Astrocyte of the spinal cord (primary cell): ENCODE measurements at regions not wholly inside any gene's neighbourhood (a gene's known extent, or its start where the extent isn't known, plus 50 kb on each side); places are given as distances from the start of the nearest gene placed in this dataset.

Experiments used
- DNase-seq: peaks from one replicate; pipeline ENCODE4 v3.0.0; 2011; ENCODE audit warnings: low read depth, low spot score
- H3K4me3 ChIP-seq: 2 replicates; pipeline ENCODE4 v1.5.1; 2011; ENCODE audit warnings: low read depth, mild to moderate bottlenecking, low read length, moderate library complexity
- in situ Hi-C: cut with HindIII; loops from 2 replicates; pipeline ENCODE4 v1.10.0; 2017; ENCODE audit warnings: low sequenced_read_pairs
- TF ChIP-seq, protein P1 (sequence below): IDR thresholded peaks from 2 replicates; pipeline ENCODE4 v1.5.1; 2012; ENCODE audit warnings: low read depth, mild to moderate bottlenecking, low read length, inconsistent platforms

DNA sequence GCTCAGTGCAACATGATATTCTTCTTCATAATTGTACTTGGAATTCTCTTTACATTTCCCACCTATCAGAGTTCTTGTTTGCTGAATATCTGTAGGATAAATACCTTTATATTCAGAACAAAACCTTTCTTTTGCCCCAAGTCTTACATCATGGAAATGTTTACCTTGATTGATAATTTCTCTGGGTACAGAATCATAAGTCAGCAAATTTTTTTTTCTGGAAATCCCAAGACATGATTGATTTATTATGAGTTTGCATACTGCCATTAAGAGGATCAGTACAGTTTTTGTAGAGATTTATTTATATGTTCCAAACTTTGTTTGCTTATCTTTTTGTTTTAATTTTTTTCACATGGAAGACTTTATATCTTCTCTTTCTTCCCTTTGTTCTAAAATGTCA lies 699.8 kb upstream of the KIF2B start:
- TF ChIP-seq, protein P1, sequence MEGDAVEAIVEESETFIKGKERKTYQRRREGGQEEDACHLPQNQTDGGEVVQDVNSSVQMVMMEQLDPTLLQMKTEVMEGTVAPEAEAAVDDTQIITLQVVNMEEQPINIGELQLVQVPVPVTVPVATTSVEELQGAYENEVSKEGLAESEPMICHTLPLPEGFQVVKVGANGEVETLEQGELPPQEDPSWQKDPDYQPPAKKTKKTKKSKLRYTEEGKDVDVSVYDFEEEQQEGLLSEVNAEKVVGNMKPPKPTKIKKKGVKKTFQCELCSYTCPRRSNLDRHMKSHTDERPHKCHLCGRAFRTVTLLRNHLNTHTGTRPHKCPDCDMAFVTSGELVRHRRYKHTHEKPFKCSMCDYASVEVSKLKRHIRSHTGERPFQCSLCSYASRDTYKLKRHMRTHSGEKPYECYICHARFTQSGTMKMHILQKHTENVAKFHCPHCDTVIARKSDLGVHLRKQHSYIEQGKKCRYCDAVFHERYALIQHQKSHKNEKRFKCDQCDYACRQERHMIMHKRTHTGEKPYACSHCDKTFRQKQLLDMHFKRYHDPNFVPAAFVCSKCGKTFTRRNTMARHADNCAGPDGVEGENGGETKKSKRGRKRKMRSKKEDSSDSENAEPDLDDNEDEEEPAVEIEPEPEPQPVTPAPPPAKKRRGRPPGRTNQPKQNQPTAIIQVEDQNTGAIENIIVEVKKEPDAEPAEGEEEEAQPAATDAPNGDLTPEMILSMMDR, result no peak
- in situ Hi-C loops, result no loop called here
- no peak for DNase-seq
- no peak overlapping the region for H3K4me3 ChIP-seq

DNA sequence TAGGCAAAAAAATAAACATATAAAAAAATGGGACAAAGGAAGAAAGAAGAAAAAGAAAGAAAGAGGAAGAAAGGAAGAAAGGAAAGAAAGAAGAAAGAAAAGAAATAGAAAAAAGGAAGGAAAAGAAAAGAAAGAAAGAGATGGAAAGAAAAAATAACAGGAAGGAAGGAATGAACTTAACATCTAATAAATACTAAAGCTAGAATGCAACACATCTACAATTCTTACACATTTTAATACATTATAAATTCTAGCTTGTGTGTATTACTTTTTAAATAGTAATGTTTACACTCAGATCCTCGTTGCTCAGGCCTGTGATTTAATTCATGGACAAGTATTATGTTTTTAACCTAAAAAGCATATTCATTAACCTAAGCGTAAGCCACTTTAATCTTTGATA lies 703.0 kb upstream of the KIF2B start:
- no peak for DNase-seq
- TF ChIP-seq, protein P1, result no peak
- in situ Hi-C loops, result no loop called here
- H3K4me3 ChIP-seq, result no peak overlapping the region

DNA sequence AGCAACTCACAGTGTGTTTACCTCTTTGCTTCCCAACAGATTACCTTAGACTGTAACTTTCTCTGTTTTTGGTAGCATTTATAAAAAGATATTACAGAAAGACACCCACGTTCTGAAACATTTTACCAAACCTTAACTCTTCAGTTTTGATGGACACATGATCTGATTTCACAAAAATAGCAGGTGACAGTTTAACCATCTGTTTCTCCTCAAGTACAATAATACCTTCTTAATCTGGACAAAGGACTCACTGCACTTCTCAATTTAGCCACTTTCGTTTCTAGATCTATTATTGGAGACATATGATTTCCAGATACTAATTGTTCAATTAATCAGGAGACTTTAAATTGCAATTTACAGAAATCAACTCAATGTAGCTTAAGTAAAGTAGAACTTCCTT lies 703.8 kb upstream of the KIF2B start:
- TF ChIP-seq, protein P1, result no peak
- H3K4me3 ChIP-seq, result no peak overlapping the region
- in situ Hi-C loops, result no loop called here
- no peak for DNase-seq

DNA sequence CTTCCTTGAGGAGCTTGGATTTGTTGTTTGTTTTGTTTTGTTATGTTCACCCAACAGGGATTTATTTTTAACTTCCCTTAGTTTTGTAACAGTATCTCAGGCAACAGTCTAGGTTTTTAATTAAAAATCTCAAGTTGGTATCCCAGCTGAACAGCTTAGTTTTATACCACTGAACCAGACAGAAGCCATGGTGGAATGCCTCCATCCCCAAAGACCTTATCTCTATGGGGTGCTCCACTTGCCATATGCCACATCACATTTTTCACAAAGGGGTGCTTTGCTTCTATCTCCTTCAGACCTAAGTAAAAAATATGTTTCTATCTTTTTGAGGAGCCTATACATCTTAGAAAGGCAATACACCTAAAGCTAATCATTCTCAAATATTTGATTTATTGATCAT lies 715.8 kb upstream of the KIF2B start:
- H3K4me3 ChIP-seq, result no peak overlapping the region
- TF ChIP-seq, protein P1, result no peak
- no peak for DNase-seq
- in situ Hi-C loops, result no loop called here

DNA sequence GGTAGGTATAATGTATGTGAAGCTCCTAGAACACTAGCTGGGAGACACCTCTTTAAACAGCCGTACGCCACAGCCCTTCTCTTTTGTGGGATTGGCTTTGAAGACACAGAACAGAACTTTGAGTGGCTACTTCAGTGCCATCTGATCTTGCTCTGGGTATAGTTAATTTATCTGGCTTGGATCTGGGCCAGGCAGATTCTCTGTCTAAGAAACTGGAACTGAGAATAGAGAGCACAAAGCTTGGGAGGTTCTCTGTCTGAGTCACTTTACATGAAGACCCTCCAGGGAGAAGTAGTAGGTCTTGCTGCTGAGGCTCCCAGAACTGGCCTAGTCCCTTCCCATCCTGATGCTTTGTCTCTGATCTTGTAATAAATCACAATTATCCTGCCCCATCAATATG lies 721.0 kb upstream of the KIF2B start:
- H3K4me3 ChIP-seq, result no peak overlapping the region
- TF ChIP-seq, protein P1, result no peak
- in situ Hi-C loops, result no loop called here
- DNase-seq, result no peak

DNA sequence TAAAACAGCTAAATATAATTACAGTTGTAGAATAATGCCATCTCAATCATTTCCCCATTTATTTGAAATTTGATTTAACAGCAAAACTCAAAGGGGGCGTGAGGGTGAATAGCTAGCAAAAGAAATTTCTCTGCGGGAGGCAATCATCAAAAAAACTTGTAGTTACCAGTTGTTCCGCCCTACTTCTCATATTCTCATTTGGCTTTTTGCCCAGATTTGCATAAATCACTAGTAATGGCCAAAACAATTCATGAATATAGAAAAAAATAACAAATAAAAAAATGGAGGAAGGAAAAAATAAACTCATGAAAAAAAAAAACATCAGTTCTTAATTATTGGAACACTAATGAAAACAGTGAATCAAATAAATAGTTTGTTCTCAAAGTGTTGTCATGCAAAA lies 722.6 kb upstream of the KIF2B start:
- in situ Hi-C loops, result no loop called here
- TF ChIP-seq, protein P1, result no peak

DNA sequence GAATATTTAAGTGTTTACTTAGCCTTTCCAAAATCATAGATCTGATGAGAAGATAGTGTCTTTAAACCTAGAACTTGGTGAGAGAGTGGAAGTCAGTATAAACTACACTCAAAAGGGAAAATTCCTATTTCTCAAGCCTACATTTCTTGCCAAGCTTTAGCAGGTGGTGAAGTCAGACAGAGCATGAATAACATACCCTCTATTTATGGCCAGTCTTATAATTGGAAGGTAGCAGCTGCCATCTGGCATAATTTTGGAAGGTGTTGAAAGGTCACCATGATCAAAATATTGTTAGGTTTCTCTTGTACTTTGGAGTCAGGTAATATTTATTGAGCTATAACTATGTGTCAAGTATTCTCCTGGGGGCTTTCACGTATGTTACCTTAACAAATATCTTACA lies 729.3 kb upstream of the KIF2B start:
- no peak overlapping the region for H3K4me3 ChIP-seq
- TF ChIP-seq, protein P1, result no peak
- no peak for DNase-seq
- in situ Hi-C loops, result no loop called here

More for the DNA sequence above, 722.6 kb upstream of the KIF2B start:
- no peak for DNase-seq
- H3K4me3 ChIP-seq, result no peak overlapping the region
